Thoracic aorta (tissue), 2 donors: ENCODE measurements at regions not wholly inside any gene's neighbourhood (a gene's known extent, or its start where the extent isn't known, plus 50 kb on each side); places are given as distances from the start of the nearest gene placed in this dataset.
"Not testable (repeated sequence)": the region's sequence is repeated elsewhere in the genome, so short reads cannot be mapped to it uniquely, and the experiment has no call there.

Source experiments
- ATAC-seq: fragments of 150-250 bp; one replicate; pipeline ENCODE4 v1.8.0; 2017; ENCODE audit warnings: low read depth; ENCODE audit not compliant: insufficient number of reproducible peaks, low FRiP score
- DNase-seq: peaks from one replicate; pipeline ENCODE4 v3.0.0-alpha.2; 2020; ENCODE audit warnings: low spot score
- H3K27ac ChIP-seq, 2 donors: fragments of 200-600 bp; sonication (generic); 1 replicate in 1 of 2; 2 replicates in 1 of 2; pipeline ENCODE4 v1.5.1; 2016; ENCODE audit warnings: mild to moderate bottlenecking in 2 of 2, moderate library complexity in 2 of 2
- H3K27me3 ChIP-seq: fragments of 200-600 bp; sonication (generic); replicated peaks from 2 replicates; pipeline ENCODE4 v1.6.0; 2016; ENCODE audit warnings: mild to moderate bottlenecking; ENCODE audit not compliant: insufficient read depth
- H3K36me3 ChIP-seq: fragments of 200-600 bp; sonication (generic); one replicate; pipeline ENCODE4 v1.5.1; 2016
- H3K4me1 ChIP-seq, 2 donors: fragments of 200-600 bp; sonication (generic); 1 replicate in 1 of 2; 2 replicates in 1 of 2; pipeline versions ENCODE4 v1.5.1 to v1.6.0; 2016; ENCODE audit warnings: low read depth in 2 of 2, mild to moderate bottlenecking in 1 of 2; ENCODE audit not compliant: control insufficient read depth in 1 of 2
- H3K4me3 ChIP-seq: fragments of 200-600 bp; sonication (generic); 2 replicates; pipeline ENCODE4 v1.5.1; 2016; ENCODE audit warnings: mild to moderate bottlenecking
- H3K9me3 ChIP-seq: fragments of 200-600 bp; sonication (generic); 2 replicates; pipeline ENCODE4 v1.5.1; 2016
- CTCF ChIP-seq: fragments of 200-600 bp; sonication (generic); IDR thresholded peaks from one replicate; pipeline ENCODE4 v1.5.1; 2019; ENCODE audit warnings: antibody characterized with exemption

- Histone ChIP-seq H3K27ac (peak overlapping the region in 1 of 2 donors; percentile 12), H3K27me3 (no peaks in the 10 kb centered on the region), H3K4me1 (peaks cover 6 to 8% of the 10 kb centered on the region in 2 donors), H3K9me3 (no peaks in the 10 kb centered on the region), H3K4me3 (peak overlapping the region; percentile 91), H3K36me3 (no peaks in the 10 kb centered on the region)
- DNase-seq (no peak), ATAC-seq (no peak)
- TF ChIP-seq CTCF, result no peak
Observed at GRCh38 chr9:14992516-14992915, 82.3 kb upstream of the FREM1 start.

- no peaks in the 10 kb centered on the region for H3K27me3 ChIP-seq
- H3K4me3 ChIP-seq, result peak overlapping the region; percentile 91
- TF ChIP-seq CTCF, result no peak
- no peaks in the 10 kb centered on the region for H3K9me3 ChIP-seq
- H3K27ac ChIP-seq, result no peak overlapping the region
- ATAC-seq (no peak), DNase-seq (no peak)
- no peaks in the 10 kb centered on the region for H3K36me3 ChIP-seq
- H3K4me1 ChIP-seq, result peaks cover 6 to 8% of the 10 kb centered on the region in 2 donors
Observed at GRCh38 chr9:14992081-14992480, 81.9 kb upstream of the FREM1 start.

DNA sequence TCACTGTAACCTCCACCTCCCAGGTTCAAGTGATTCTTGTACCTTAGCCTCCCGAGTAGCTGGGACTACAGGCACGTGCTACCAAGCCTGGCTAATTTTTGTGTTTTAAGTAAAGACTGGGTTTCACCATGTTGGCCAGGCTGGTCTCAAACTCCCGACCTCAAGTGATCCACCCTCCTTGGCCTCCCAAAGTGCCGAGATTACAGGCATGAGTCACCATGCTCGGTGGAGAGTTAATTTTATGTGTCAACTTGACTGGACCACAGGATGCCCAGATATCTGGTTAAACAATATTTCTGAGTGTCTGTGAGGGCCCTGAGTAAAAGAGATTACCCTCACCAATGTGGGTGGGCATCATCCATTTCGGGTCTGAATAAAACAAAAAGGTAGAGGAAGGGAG, 80.4 kb upstream of the FREM1 start:
- not testable (repeated sequence) for H3K27ac ChIP-seq, H3K36me3 ChIP-seq, H3K4me3 ChIP-seq, H3K4me1 ChIP-seq, H3K9me3 ChIP-seq, ATAC-seq, H3K27me3 ChIP-seq, DNase-seq

- Histone ChIP-seq H3K4me1 (peaks cover 6 to 8% of the 10 kb centered on the region in 2 donors), H3K9me3 (no peaks in the 10 kb centered on the region), H3K36me3 (no peaks in the 10 kb centered on the region), H3K4me3 (no peak overlapping the region), H3K27me3 (no peaks in the 10 kb centered on the region), H3K27ac (no peak overlapping the region)
- DNase-seq, result no peak
- no peak for ATAC-seq
- TF ChIP-seq CTCF, result no peak
Observed at GRCh38 chr9:14989811-14990210, 79.6 kb upstream of the FREM1 start.

DNA sequence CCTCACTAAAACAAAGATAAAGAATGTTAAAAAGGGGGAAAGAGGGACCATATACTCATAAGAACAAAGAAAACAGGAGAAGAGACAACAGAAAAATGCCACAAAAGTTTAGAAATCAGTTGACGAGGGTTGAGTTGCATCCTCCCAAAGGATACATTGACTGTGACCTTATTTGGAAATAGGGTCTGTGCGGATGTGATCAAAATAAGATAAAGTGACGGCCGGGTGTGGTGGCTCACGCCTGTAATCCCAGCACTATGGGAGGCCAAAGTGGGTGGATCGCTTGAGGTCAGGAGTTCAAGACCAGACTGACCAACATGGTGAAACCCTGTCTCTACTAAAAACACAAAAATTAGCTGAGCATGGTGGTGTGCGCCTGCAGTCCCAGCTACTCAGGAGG, 79.1 kb upstream of the FREM1 start:
- not testable (repeated sequence) for ATAC-seq, H3K36me3 ChIP-seq, H3K4me1 ChIP-seq, H3K27ac ChIP-seq, DNase-seq, H3K27me3 ChIP-seq, H3K9me3 ChIP-seq, H3K4me3 ChIP-seq

DNA sequence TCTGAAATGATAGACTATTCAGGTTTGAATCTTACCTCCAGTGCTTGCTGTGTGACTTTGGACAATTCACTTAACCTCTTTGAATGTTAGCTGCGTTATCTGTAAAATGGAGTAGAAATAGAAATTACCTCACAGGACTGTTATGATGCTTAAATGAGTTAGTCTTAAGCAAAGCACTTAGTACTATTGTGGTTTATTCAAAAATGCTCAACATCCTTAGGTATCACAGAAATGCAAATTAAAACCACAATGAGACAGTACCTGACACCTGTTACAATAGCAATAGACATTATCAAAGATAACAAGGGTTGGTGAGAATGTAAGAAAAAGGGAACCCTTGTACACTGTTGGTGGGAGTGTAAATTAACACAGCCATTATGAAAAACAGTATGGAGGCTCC, 77.6 kb upstream of the FREM1 start:
- Histone ChIP-seq H3K4me3 (no peak overlapping the region), H3K9me3 (no peaks in the 10 kb centered on the region), H3K27me3 (no peaks in the 10 kb centered on the region), H3K4me1 (peaks cover 3 to 4% of the 10 kb centered on the region in 2 donors), H3K27ac (no peak overlapping the region), H3K36me3 (no peaks in the 10 kb centered on the region)
- ATAC-seq (no peak), DNase-seq (no peak)
- TF ChIP-seq CTCF, result no peak
